Epithelial cell of prostate (primary cell): ENCODE measurements at regions not wholly inside any gene's neighbourhood (a gene's known extent, or its start where the extent isn't known, plus 50 kb on each side); places are given as distances from the start of the nearest gene placed in this dataset.

ENCODE experiments used
- DNase-seq: peaks from one replicate; pipeline ENCODE4 v3.0.0-alpha.2; 2011; ENCODE audit warnings: low read depth, low spot score
- H3K27ac ChIP-seq: fragments of 450-650 bp; 2 replicates; pipeline ENCODE4 v1.5.1; 2017; ENCODE audit warnings: mild to moderate bottlenecking

GRCh38 chr3:106194726-106195125 is 325.9 kb upstream of the CBLB start:
- DNase-seq = no peak
- no peak overlapping the region for H3K27ac ChIP-seq

GRCh38 chr3:106197532-106198194 is 328.9 kb upstream of the CBLB start:
- no peak overlapping the region for H3K27ac ChIP-seq
- DNase-seq = no peak

- no peak for DNase-seq
Observed at GRCh38 chr3:106204160-106204868, 335.5 kb upstream of the CBLB start.

GRCh38 chr3:106206146-106206545 is 337.3 kb upstream of the CBLB start:
- no peak overlapping the region for H3K27ac ChIP-seq
- DNase-seq = no peak

More at GRCh38 chr3:106204160-106204868, 335.5 kb upstream of the CBLB start:
- H3K27ac ChIP-seq = no peak overlapping the region

GRCh38 chr3:106206613-106207012 is 337.8 kb upstream of the CBLB start:
- DNase-seq = no peak
- no peak overlapping the region for H3K27ac ChIP-seq

GRCh38 chr3:106208251-106208650 is 339.4 kb upstream of the CBLB start:
- no peak overlapping the region for H3K27ac ChIP-seq
- DNase-seq = no peak

GRCh38 chr3:106208967-106209366 is 340.2 kb upstream of the CBLB start:
- H3K27ac ChIP-seq = no peak overlapping the region
- DNase-seq = no peak

GRCh38 chr3:106209482-106209881 is 340.7 kb upstream of the CBLB start:
- DNase-seq = no peak
- H3K27ac ChIP-seq = no peak overlapping the region

- DNase-seq = no peak
Observed at GRCh38 chr3:106210923-106211322, 342.1 kb upstream of the CBLB start.

GRCh38 chr3:106212665-106213222 is 343.9 kb upstream of the CBLB start:
- no peak overlapping the region for H3K27ac ChIP-seq
- peak; percentile 10 for DNase-seq

More at GRCh38 chr3:106210923-106211322, 342.1 kb upstream of the CBLB start:
- no peak overlapping the region for H3K27ac ChIP-seq

- DNase-seq = no peak
- H3K27ac ChIP-seq = no peak overlapping the region
Observed at GRCh38 chr3:106213954-106214353, 345.1 kb upstream of the CBLB start.

GRCh38 chr3:106214641-106215040 is 345.8 kb upstream of the CBLB start:
- no peak for DNase-seq
- no peak overlapping the region for H3K27ac ChIP-seq

- no peak overlapping the region for H3K27ac ChIP-seq
- no peak for DNase-seq
Observed at GRCh38 chr3:106215047-106215446, 346.2 kb upstream of the CBLB start.

- no peak overlapping the region for H3K27ac ChIP-seq
- no peak for DNase-seq
Observed at GRCh38 chr3:106217745-106218144, 348.9 kb upstream of the CBLB start.

- no peak for DNase-seq
- H3K27ac ChIP-seq = no peak overlapping the region
Observed at GRCh38 chr3:106227068-106227467, 358.3 kb upstream of the CBLB start.

GRCh38 chr3:106228271-106228670 is 359.5 kb upstream of the CBLB start:
- DNase-seq = no peak

GRCh38 chr3:106229495-106230278 is 360.9 kb upstream of the CBLB start:
- no peak overlapping the region for H3K27ac ChIP-seq
- no peak for DNase-seq

More at GRCh38 chr3:106228271-106228670, 359.5 kb upstream of the CBLB start:
- no peak overlapping the region for H3K27ac ChIP-seq

GRCh38 chr3:106231086-106231485 is 362.3 kb upstream of the CBLB start:
- no peak overlapping the region for H3K27ac ChIP-seq
- no peak for DNase-seq

GRCh38 chr3:106232956-106233355 is 364.1 kb upstream of the CBLB start:
- no peak overlapping the region for H3K27ac ChIP-seq
- DNase-seq = no peak

GRCh38 chr3:106239195-106239697 is 370.4 kb upstream of the CBLB start:
- no peak overlapping the region for H3K27ac ChIP-seq
- no peak for DNase-seq

- no peak overlapping the region for H3K27ac ChIP-seq
- no peak for DNase-seq
Observed at GRCh38 chr3:106241593-106241992, 372.8 kb upstream of the CBLB start.
